ENCODE measurements at regions not wholly inside any gene's neighbourhood (a gene's known extent, or its start where the extent isn't known, plus 50 kb on each side); places are given as distances from the start of the nearest gene placed in this dataset.

- no peaks in the 10 kb centered on the region for H3K36me3 ChIP-seq
- ATAC-seq (no peak), DNase-seq (no peak)
- no peak overlapping the region for H3K27ac ChIP-seq
- in situ Hi-C loops (cut with MboI; ENCODE audit: low sequenced_read_pairs in 4 of 4) = no loop called here
- TF ChIP-seq CTCF (IDR thresholded peaks at IDR 0.05 in 4 of 5, conservative IDR thresholded peaks at IDR 0.05 in 1 of 5) (no peak), POLR2A (IDR thresholded peaks at IDR 0.05) (no peak)
- H3K4me3 ChIP-seq = no peak overlapping the region
- no peaks in the 10 kb centered on the region for H3K27me3 ChIP-seq
- H3K4me1 ChIP-seq = no peaks in the 10 kb centered on the region
- H3K9me3 ChIP-seq = no peaks in the 10 kb centered on the region
- intact Hi-C loops (cut with DNase I; ENCODE audit: low total_unique reads) = no loop called here
These were observed 161.8 kb upstream of the IRX2 start for GRCh38 chr5:2913281-2913680.

DNA sequence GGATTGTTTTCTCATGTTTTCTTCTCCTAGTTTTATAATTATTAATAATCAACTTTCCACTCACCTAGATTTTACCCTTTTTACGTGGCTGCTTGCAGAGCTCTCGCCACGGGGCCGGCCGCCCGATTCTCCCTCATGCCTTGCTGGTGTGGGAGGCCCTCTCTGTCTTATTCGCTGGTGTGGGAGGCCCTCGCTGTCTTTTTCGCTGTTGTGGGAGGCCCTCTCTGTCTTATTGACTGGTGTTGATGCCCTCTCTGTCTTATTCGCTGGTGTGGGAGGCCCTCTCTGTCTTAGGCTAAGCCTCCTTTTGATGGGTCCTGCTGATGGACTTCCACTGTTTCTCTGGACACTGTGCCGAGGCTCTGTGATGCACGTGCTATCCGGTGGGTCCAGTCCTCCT lies 161.3 kb upstream of the IRX2 start:
- H3K4me3 ChIP-seq = no peak overlapping the region
- in situ Hi-C loops (cut with MboI; ENCODE audit: low sequenced_read_pairs in 4 of 4) = no loop called here
- no peak for TF ChIP-seq CTCF (IDR thresholded peaks at IDR 0.05 in 4 of 5, conservative IDR thresholded peaks at IDR 0.05 in 1 of 5)
- no peak for TF ChIP-seq POLR2A (IDR thresholded peaks at IDR 0.05)
- ATAC-seq (no peak), DNase-seq (no peak)
- H3K27ac ChIP-seq = no peak overlapping the region
- no peaks in the 10 kb centered on the region for H3K9me3 ChIP-seq
- no peaks in the 10 kb centered on the region for H3K27me3 ChIP-seq
- intact Hi-C loops (cut with DNase I; ENCODE audit: low total_unique reads) = no loop called here
- H3K4me1 ChIP-seq = no peaks in the 10 kb centered on the region
- H3K36me3 ChIP-seq = no peaks in the 10 kb centered on the region

- Histone ChIP-seq H3K27ac (no peak overlapping the region), H3K36me3 (no peaks in the 10 kb centered on the region), H3K9me3 (no peaks in the 10 kb centered on the region), H3K27me3 (no peaks in the 10 kb centered on the region), H3K4me3 (no peak overlapping the region), H3K4me1 (no peaks in the 10 kb centered on the region)
- DNase-seq (no peak), ATAC-seq (no peak)
- intact Hi-C loops (cut with DNase I; ENCODE audit: low total_unique reads) = loop anchor here (1.0 kb wide), 1 partner anchor 20 kb away; no protein-coding TSS in a partner anchor
- in situ Hi-C loops (cut with MboI; ENCODE audit: low sequenced_read_pairs in 4 of 4) = no loop called here
- TF ChIP-seq CTCF (IDR thresholded peaks at IDR 0.05 in 4 of 5, conservative IDR thresholded peaks at IDR 0.05 in 1 of 5) = no peak
- TF ChIP-seq POLR2A (IDR thresholded peaks at IDR 0.05) = no peak
These were observed 159.1 kb upstream of the IRX2 start for GRCh38 chr5:2910401-2911175.

GRCh38 chr5:2909035-2909434 lies 157.6 kb upstream of the IRX2 start:
- in situ Hi-C loops (cut with MboI; ENCODE audit: low sequenced_read_pairs in 4 of 4) = no loop called here
- Histone ChIP-seq H3K4me3 (no peak overlapping the region), H3K4me1 (no peaks in the 10 kb centered on the region), H3K27me3 (no peaks in the 10 kb centered on the region), H3K36me3 (no peaks in the 10 kb centered on the region), H3K27ac (no peak overlapping the region), H3K9me3 (no peaks in the 10 kb centered on the region)
- intact Hi-C loops (cut with DNase I; ENCODE audit: low total_unique reads) = no loop called here
- ATAC-seq (no peak), DNase-seq (no peak)
- TF ChIP-seq POLR2A (IDR thresholded peaks at IDR 0.05) (no peak), CTCF (IDR thresholded peaks at IDR 0.05 in 4 of 5, conservative IDR thresholded peaks at IDR 0.05 in 1 of 5) (no peak)

DNA sequence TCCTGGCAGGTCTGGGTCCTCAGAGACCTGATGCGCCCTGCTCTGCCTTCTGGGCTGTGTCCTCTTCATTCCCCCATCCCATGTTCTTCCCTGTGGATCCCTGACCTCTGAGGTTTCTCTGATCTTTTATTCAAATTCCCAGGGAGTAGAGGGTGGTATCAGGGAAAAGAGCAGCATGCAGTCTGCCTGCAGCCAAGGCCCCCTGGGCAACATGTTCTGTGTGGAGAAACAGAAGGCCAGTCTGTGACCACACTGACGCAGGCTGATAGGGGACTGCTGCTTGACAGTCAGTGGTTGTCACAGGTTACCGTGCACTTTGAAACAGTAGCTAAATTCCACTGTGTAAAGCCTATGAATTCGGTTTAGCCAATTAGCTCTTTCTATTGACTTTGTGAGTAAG lies 156.6 kb upstream of the IRX2 start:
- ATAC-seq = no peak
- no peaks in the 10 kb centered on the region for H3K4me1 ChIP-seq
- no peaks in the 10 kb centered on the region for H3K27me3 ChIP-seq
- in situ Hi-C loops (cut with MboI; ENCODE audit: low sequenced_read_pairs in 4 of 4) = no loop called here
- no peaks in the 10 kb centered on the region for H3K36me3 ChIP-seq
- no peak for DNase-seq
- no peak overlapping the region for H3K27ac ChIP-seq
- H3K4me3 ChIP-seq = no peak overlapping the region
- intact Hi-C loops (cut with DNase I; ENCODE audit: low total_unique reads) = no loop called here
- TF ChIP-seq POLR2A (IDR thresholded peaks at IDR 0.05) (no peak), CTCF (IDR thresholded peaks at IDR 0.05 in 4 of 5, conservative IDR thresholded peaks at IDR 0.05 in 1 of 5) (no peak)
- H3K9me3 ChIP-seq = no peaks in the 10 kb centered on the region
